Pancreas (tissue), 10 donors: ENCODE measurements at regions not wholly inside any gene's neighbourhood (a gene's known extent, or its start where the extent isn't known, plus 50 kb on each side); places are given as distances from the start of the nearest gene placed in this dataset.

Experiments used
- ATAC-seq, 4 donors: fragments of 200-7000 bp; cut with Tn5 transposase; one replicate each; pipeline versions ENCODE4 v1.8.0 to v1.9.1; 2020; ENCODE audit warnings: mild to moderate bottlenecking in 4 of 4, moderate library complexity in 4 of 4
- DNase-seq, 6 donors: peaks; one replicate each; pipeline ENCODE4 v3.0.0-alpha.2; 2020
- FAIRE-seq: peaks from 2 replicates; lab custom pipeline; 2012; peaks lifted over from hg19 to GRCh38; lab: Jason Lieb, UNC
- H3K27ac ChIP-seq, 4 donors: fragments of 200-600 bp; sonication (generic); 1 replicate in 3 of 4; 2 replicates in 1 of 4; pipeline versions ENCODE4 v1.5.0 to v1.8.0; 2020
- H3K27me3 ChIP-seq, 4 donors: fragments of 200-600 bp; one replicate each; pipeline ENCODE4 v1.8.0; 2021
- H3K36me3 ChIP-seq, 3 donors: fragments of 200-600 bp; sonication (generic) in 1 of 3; one replicate each; pipeline versions ENCODE4 v1.5.0 to v1.8.0; 2020 to 2021
- H3K4me1 ChIP-seq, 3 donors: fragments of 200-600 bp; one replicate each; pipeline ENCODE4 v1.8.0; 2021
- H3K4me3 ChIP-seq, 4 donors: fragments of 200-600 bp; sonication (generic) in 2 of 4; one replicate each; pipeline versions ENCODE4 v1.5.0 to v1.8.0; 2020 to 2021
- H3K9me3 ChIP-seq, 4 donors: fragments of 200-600 bp; one replicate each; pipeline ENCODE4 v1.8.0; 2021
- WGBS, 2 donors: extraction: QIAGEN DNeasy Blood & Tissue Kit; methylation state at CpG; one replicate each; pipeline ENCODE4 v1.1.7; 2013; 5-methylcytosine and 5-hydroxymethylcytosine counted together
- intact Hi-C, 3 donors: fragments of 100-400 bp; cut with DNase I; formaldehyde crosslinking; loops; one replicate each; pipeline versions ENCODE4 v1.11.1 to v1.14.2; 2022
- TF ChIP-seq, protein P1 (sequence below), 4 donors: fragments of 200-600 bp; sonication (generic) in 3 of 4; IDR thresholded peaks; one replicate each; pipeline versions ENCODE4 v1.5.0 to v1.8.0; 2021; ENCODE audit warnings: antibody characterized with exemption in 4 of 4
- donor health status: healthy with polysubstance abuse.
- donor health status: DM: no; HTN: no; CAD: no; lungs with moderate emphysema.
- donor health status: DM: no; HTN: no; CAD: no.
- donor health status: control.
- donor health status: control.
- donor health status: Bipolar disorder and iron deficiency.
- donor health status: DM: yes; HTN: yes; CAD: no.
- donor health status: DM: no; HTN: no; CAD: no.
- donor health status: DM: no; HTN: no; CAD: no.
- donor health status: DM: yes; HTN: yes; CAD: no.

DNA sequence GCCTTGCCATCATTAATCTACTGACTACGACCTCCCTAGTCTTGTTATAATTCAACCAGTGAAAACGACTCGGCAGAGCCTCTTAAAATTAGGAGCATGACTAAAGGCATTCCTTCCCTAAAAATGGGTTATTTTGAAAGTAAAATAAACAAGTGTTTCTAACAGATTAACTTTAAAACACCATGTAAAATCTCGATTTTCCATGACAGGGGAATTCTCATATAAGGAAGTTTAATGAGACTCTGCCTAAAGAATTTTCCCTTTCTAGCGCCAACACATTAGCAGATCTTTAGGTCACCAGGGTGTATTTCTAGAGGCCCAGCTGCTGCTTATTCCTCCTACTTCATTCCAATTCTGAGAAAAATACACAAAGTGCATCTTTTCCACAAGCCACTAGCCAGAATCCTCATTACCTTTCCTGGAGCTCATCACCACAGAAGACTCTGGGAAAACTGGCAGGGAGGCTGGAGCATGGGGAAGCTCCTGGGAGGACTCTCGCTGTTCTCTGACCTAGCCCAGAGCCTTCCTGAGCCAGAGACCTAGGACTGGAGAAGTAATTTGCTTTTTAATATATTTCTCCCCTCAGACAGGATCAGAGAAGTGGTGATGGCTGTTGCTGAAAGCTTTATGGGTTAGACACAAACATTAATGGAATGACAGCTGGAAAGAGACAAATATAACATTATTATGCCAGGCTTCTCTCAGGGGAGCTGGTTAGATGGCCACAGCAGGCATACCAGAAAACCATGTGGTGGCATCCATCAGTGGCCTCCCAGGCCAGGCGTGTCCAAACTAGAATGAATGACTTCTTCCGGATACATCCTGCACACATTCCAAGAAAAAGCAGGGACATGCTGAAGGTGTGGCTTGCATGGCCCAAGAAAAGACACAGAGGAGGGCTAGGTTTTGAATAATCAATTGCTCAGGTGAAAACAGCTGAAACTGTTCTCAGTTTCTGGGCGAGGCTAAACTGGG is 63.6 kb upstream of the CTTNBP2NL start:
- no peak for FAIRE-seq
- DNase-seq: no peak
- no peak overlapping the region for H3K4me3 ChIP-seq
- intact Hi-C loops: no loop called here
- H3K27ac ChIP-seq: no peak overlapping the region
- no peak for ATAC-seq
- no peaks in the 10 kb centered on the region for H3K27me3 ChIP-seq
- 59 to 65% methylated on average over 9 of the region's 9 CpGs for WGBS, 2 donors
- H3K4me1 ChIP-seq: no peaks in the 10 kb centered on the region
- H3K36me3 ChIP-seq: no peaks in the 10 kb centered on the region
- TF ChIP-seq, protein P1, sequence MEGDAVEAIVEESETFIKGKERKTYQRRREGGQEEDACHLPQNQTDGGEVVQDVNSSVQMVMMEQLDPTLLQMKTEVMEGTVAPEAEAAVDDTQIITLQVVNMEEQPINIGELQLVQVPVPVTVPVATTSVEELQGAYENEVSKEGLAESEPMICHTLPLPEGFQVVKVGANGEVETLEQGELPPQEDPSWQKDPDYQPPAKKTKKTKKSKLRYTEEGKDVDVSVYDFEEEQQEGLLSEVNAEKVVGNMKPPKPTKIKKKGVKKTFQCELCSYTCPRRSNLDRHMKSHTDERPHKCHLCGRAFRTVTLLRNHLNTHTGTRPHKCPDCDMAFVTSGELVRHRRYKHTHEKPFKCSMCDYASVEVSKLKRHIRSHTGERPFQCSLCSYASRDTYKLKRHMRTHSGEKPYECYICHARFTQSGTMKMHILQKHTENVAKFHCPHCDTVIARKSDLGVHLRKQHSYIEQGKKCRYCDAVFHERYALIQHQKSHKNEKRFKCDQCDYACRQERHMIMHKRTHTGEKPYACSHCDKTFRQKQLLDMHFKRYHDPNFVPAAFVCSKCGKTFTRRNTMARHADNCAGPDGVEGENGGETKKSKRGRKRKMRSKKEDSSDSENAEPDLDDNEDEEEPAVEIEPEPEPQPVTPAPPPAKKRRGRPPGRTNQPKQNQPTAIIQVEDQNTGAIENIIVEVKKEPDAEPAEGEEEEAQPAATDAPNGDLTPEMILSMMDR (IDR thresholded peaks at IDR 0.05): no peak
- H3K9me3 ChIP-seq: no peaks in the 10 kb centered on the region

DNA sequence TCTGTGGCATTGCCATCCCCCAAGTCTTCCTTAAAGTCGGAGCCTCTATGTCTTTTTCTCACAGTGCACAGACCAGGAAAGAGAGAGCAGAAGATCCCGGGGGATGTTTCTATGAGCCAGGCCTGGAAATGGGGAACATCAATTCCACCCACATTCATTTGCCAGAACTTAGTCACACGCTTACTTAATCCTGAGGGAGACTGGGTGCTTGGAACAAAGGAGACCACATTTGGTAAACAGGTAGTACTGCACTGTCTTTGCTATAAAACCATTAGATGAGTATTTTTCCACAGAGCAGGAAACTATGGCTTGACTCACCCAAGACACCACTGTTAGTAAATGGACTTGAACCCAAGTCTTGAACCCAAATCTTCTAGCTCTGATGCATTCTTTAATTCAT is 60.7 kb upstream of the CTTNBP2NL start:
- Histone ChIP-seq H3K4me1 (no peaks in the 10 kb centered on the region), H3K4me3 (no peak overlapping the region), H3K36me3 (no peaks in the 10 kb centered on the region), H3K9me3 (no peaks in the 10 kb centered on the region), H3K27ac (no peak overlapping the region), H3K27me3 (no peaks in the 10 kb centered on the region)
- intact Hi-C loops: no loop called here
- DNase-seq (no peak), ATAC-seq (no peak), FAIRE-seq (no peak)
- TF ChIP-seq, protein P1 (IDR thresholded peaks at IDR 0.05): no peak
- 79 to 87% methylated on average over 3 of the region's 3 CpGs for WGBS, 2 donors

DNA sequence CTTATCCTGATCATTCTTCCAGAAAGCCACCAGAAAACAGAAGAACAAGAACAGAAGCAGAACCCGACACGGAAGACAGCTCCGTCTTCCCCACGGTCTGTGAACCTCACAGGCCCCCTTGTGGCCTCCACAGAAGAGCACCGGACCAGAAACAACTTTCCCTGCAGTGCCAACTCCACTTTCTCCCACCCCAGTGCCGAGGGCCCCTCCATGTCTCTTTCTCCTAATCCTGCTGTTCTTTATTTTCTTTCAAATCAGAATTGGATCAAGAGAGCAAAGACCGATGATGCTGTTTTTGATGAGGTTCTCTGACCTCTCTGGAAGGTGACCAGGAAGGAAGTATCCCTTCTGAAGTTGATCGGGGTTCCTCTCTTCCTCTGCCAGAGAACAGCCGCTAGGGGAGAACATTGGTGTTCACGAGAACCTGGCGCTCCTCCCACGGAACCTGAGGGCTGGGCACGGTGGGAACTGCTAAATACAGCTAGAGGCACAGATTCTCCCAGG is 58.9 kb upstream of the CTTNBP2NL start:
- no peaks in the 10 kb centered on the region for H3K9me3 ChIP-seq
- peak overlapping the region in 1 of 4 donors; percentile 17 for H3K4me3 ChIP-seq
- TF ChIP-seq, protein P1 (IDR thresholded peaks at IDR 0.05): peak; percentile 15 to 53 (median 42)
- intact Hi-C loops: no loop called here
- 19 to 24% methylated on average over 13 of the region's 13 CpGs for WGBS, 2 donors
- H3K27ac ChIP-seq: no peak overlapping the region
- H3K36me3 ChIP-seq: no peaks in the 10 kb centered on the region
- ATAC-seq (peak; percentile 86 to 95 (median 92)), FAIRE-seq (no peak), DNase-seq (peak; percentile 17 to 62 (median 44))
- no peaks in the 10 kb centered on the region for H3K4me1 ChIP-seq
- H3K27me3 ChIP-seq: no peaks in the 10 kb centered on the region

DNA sequence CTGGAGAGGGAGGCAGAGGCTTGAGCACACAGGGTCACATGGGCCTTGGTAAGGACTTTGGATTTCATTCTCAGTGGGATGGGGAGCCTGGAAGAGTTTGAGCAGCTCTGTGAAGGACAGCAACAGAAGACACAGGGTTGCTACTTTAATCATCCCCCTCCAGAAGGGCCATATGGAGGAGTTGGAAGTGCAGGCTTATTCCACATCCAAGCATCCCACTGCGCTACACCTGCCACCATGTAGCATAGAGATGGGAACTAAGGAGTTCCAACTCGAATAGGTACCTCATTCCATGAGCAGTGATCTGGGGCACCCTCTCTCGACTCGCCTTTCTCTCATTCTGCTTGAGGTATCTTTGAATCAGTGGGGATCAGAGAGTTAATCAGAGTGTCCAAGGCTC is 54.0 kb upstream of the CTTNBP2NL start:
- H3K9me3 ChIP-seq: no peaks in the 10 kb centered on the region
- H3K36me3 ChIP-seq: no peaks in the 10 kb centered on the region
- ATAC-seq (no peak), FAIRE-seq (no peak), DNase-seq (no peak)
- 84 to 92% methylated on average over 4 of the region's 4 CpGs for WGBS, 2 donors
- intact Hi-C loops: no loop called here
- TF ChIP-seq, protein P1 (IDR thresholded peaks at IDR 0.05): no peak
- H3K27me3 ChIP-seq: no peaks in the 10 kb centered on the region
- no peak overlapping the region for H3K27ac ChIP-seq
- H3K4me3 ChIP-seq: no peak overlapping the region
- no peaks in the 10 kb centered on the region for H3K4me1 ChIP-seq

DNA sequence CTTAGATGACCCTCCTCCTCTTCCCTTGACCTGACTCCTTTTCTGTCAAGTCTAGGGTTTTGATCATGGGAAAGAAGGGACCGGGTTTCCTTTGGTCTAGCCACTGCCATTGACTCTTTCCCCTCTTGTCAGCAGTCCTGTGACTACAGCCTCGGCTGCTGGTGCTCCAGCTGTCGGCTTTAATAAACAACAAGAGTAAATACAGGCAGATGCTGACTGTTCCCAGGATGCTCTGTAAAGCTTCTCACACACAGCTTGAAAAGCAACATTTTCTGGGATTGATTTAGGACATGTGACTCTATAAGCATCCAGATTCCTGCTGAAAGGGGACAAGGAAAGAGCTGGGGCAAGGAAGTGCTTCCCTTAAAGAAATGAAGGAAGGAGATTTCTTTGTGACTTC is 53.5 kb upstream of the CTTNBP2NL start:
- DNase-seq: no peak
- FAIRE-seq: no peak
- no peaks in the 10 kb centered on the region for H3K27me3 ChIP-seq
- no peak overlapping the region for H3K27ac ChIP-seq
- 11 to 13% methylated on average over 3 of the region's 3 CpGs for WGBS, 2 donors
- H3K4me3 ChIP-seq: no peak overlapping the region
- H3K36me3 ChIP-seq: no peaks in the 10 kb centered on the region
- TF ChIP-seq, protein P1 (IDR thresholded peaks at IDR 0.05): no peak
- no peak for ATAC-seq
- H3K9me3 ChIP-seq: no peaks in the 10 kb centered on the region
- no peaks in the 10 kb centered on the region for H3K4me1 ChIP-seq
- intact Hi-C loops: no loop called here
